ENCODE measurements at regions not wholly inside any gene's neighbourhood (a gene's known extent, or its start where the extent isn't known, plus 50 kb on each side); places are given as distances from the start of the nearest gene placed in this dataset.

DNA sequence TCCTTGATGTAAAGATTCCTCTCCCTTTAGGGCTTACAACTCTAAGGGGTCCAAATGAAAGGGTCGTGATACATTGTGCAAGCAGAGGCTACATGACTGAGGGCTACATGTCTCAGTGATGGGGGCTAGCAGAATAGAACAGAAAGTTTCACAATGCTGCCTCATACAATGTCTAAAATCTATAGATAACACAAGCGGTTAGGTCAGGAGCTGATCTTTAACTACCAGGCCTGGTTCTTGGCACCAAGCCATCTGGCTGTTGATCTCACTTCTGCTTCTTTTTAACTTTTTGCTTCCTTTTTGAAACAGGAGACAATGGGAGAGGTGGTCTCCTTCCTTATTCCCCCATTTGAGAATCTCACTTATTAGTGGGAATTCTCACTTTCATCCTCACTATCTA, 710.2 kb downstream of the AMY1C start:
- H3K79me2 ChIP-seq (ENCODE audit: insufficient read depth, low read length), result peaks cover 2% of the 10 kb centered on the region
- WGBS (ENCODE audit: low lambda C conversion rate), result 48% methylated on average over 2 of the region's 2 CpGs
- ChIA-PET POLR2A (no interaction called here), CTCF (ENCODE audit: low intra/inter-chr PET ratio, low total read pairs) (no interaction called here)
- H2AFZ ChIP-seq (ENCODE audit: low read length), result no peak overlapping the region
- no peak for TF ChIP-seq SP4 (CRISPR knock-in tag; IDR thresholded peaks at IDR 0.05)
- TF ChIP-seq MAX (IDR thresholded peaks at IDR 0.05), result no peak
- no peak for TF ChIP-seq SATB2 (CRISPR knock-in tag; IDR thresholded peaks at IDR 0.05)
- TF ChIP-seq ZNF350 (CRISPR knock-in tag; IDR thresholded peaks at IDR 0.05; ENCODE audit: borderline replicate concordance, low read depth), result no peak
- no peak overlapping the region for H3K9ac ChIP-seq (ENCODE audit: insufficient read depth, low read depth, low read length)
- no peak overlapping the region for H3K4me2 ChIP-seq (ENCODE audit: low read depth, low read length)
- BruUV-seq (replicated peaks), result no TSS peak
- H3K36me3 ChIP-seq (replicated peaks in 1 of 2; ENCODE audit: control insufficient read depth in 1 of 2, insufficient read depth in 2 of 2, low read length in 2 of 2), result no peaks in the 10 kb centered on the region
- no peak overlapping the region for H3K4me3 ChIP-seq (replicated peaks in 1 of 3; ENCODE audit: insufficient read depth in 1 of 3, low read depth in 2 of 3, low read length in 3 of 3)
- ATAC-seq, result no peak
- no peaks in the 10 kb centered on the region for H3K4me1 ChIP-seq (ENCODE audit: insufficient read depth, low read length)
- intact Hi-C loops (cut with micrococcal nuclease; ENCODE audit: unreplicated experiment) (no loop called here), in situ Hi-C loops (cut with HindIII; ENCODE audit: extremely low pct_ligation_motif_present, low pct_unique_long_range_greater_than_20kb) (no loop called here)
- no peak overlapping the region for H3K27ac ChIP-seq (ENCODE audit: extremely low read length, insufficient read depth, low read length)
- no peak for DNase-seq (ENCODE audit: low spot score)
- peaks cover 82% of the 10 kb centered on the region for H3K9me3 ChIP-seq (ENCODE audit: low read length)
- no peaks in the 10 kb centered on the region for H4K20me1 ChIP-seq (ENCODE audit: insufficient read depth, low read length)
- H3K27me3 ChIP-seq (ENCODE audit: control insufficient read depth in 1 of 2, insufficient read depth in 2 of 2, low read length in 2 of 2), result no peaks in the 10 kb centered on the region
- no peak for FAIRE-seq

DNA sequence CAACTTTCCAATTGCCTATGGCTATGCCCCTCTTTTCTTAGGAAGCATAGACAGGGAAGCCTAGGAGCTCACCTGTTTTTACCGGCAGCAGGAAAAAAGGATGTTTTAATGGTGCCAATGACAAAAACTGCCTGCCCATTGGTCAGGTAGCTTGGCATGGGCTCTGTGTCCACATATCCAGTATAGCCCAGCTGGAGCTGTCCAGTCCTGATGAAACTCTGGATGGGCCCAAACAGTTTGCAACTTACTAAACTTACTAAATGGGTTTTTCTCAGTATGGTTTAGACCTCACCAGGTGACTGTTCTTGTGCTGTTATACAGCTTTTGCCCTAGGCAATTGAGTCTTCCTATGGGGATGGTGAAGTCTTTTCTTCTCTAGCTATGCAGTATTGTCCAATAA, 711.2 kb downstream of the AMY1C start:
- H3K36me3 ChIP-seq (replicated peaks in 1 of 2; ENCODE audit: control insufficient read depth in 1 of 2, insufficient read depth in 2 of 2, low read length in 2 of 2), result no peaks in the 10 kb centered on the region
- ChIA-PET CTCF (ENCODE audit: low intra/inter-chr PET ratio, low total read pairs) (no interaction called here), POLR2A (no interaction called here)
- intact Hi-C loops (cut with micrococcal nuclease; ENCODE audit: unreplicated experiment) (no loop called here), in situ Hi-C loops (cut with HindIII; ENCODE audit: extremely low pct_ligation_motif_present, low pct_unique_long_range_greater_than_20kb) (no loop called here)
- no peak overlapping the region for H3K4me3 ChIP-seq (replicated peaks in 1 of 3; ENCODE audit: insufficient read depth in 1 of 3, low read depth in 2 of 3, low read length in 3 of 3)
- DNase-seq (ENCODE audit: low spot score) (no peak), FAIRE-seq (no peak), ATAC-seq (no peak)
- no peaks in the 10 kb centered on the region for H4K20me1 ChIP-seq (ENCODE audit: insufficient read depth, low read length)
- no peaks in the 10 kb centered on the region for H3K27me3 ChIP-seq (ENCODE audit: control insufficient read depth in 1 of 2, insufficient read depth in 2 of 2, low read length in 2 of 2)
- no peak overlapping the region for H2AFZ ChIP-seq (ENCODE audit: low read length)
- no peaks in the 10 kb centered on the region for H3K4me1 ChIP-seq (ENCODE audit: insufficient read depth, low read length)
- H3K9me3 ChIP-seq (ENCODE audit: low read length), result peaks cover 85% of the 10 kb centered on the region
- H3K9ac ChIP-seq (ENCODE audit: insufficient read depth, low read depth, low read length), result no peak overlapping the region
- WGBS (ENCODE audit: low lambda C conversion rate), result no CpG with 5 or more reads among the region's 1 CpG
- H3K79me2 ChIP-seq (ENCODE audit: insufficient read depth, low read length), result peaks cover 4% of the 10 kb centered on the region
- no TSS peak for BruUV-seq (replicated peaks)
- no peak overlapping the region for H3K27ac ChIP-seq (ENCODE audit: extremely low read length, insufficient read depth, low read length)
- H3K4me2 ChIP-seq (ENCODE audit: low read depth, low read length), result no peak overlapping the region
- no peak for TF ChIP-seq ZBED4 (CRISPR knock-in tag; IDR thresholded peaks at IDR 0.05; ENCODE audit: borderline replicate concordance)
- TF ChIP-seq IRX3 (CRISPR knock-in tag; IDR thresholded peaks at IDR 0.05; ENCODE audit: borderline replicate concordance, low read depth), result no peak
- TF ChIP-seq WIZ (CRISPR knock-in tag; IDR thresholded peaks at IDR 0.05), result no peak
- no peak for TF ChIP-seq GATAD2A (CRISPR knock-in tag; IDR thresholded peaks at IDR 0.05)
- no peak for TF ChIP-seq ARID2 (CRISPR knock-in tag; IDR thresholded peaks at IDR 0.05; ENCODE audit: borderline replicate concordance)
- no peak for TF ChIP-seq LRRFIP1 (CRISPR knock-in tag; conservative IDR thresholded peaks at IDR 0.05)
- TF ChIP-seq AKAP8 (CRISPR knock-in tag; IDR thresholded peaks at IDR 0.05), result no peak
- no peak for TF ChIP-seq ZBTB37 (CRISPR knock-in tag; IDR thresholded peaks at IDR 0.05)
